Ovary (tissue), 7 donors: ENCODE measurements at regions not wholly inside any gene's neighbourhood (a gene's known extent, or its start where the extent isn't known, plus 50 kb on each side); places are given as distances from the start of the nearest gene placed in this dataset.

Source experiments
- DNase-seq, 5 donors: peaks; one replicate each; pipeline ENCODE4 v3.0.0-alpha.2; 2019 to 2020
- H3K27ac ChIP-seq, 2 donors: fragments of 200-600 bp; one replicate each; pipeline versions ENCODE4 v1.5.1 to v1.8.0; 2019 to 2022
- H3K27me3 ChIP-seq: fragments of 200-600 bp; one replicate; pipeline ENCODE4 v1.8.0; 2022
- H3K36me3 ChIP-seq: fragments of 200-600 bp; sonication (generic); one replicate; pipeline ENCODE4 v1.5.1; 2019
- H3K4me1 ChIP-seq: one replicate; pipeline ENCODE4 v1.8.1; 2013; ENCODE audit warnings: mild to moderate bottlenecking, moderate library complexity; ENCODE audit not compliant: insufficient read depth
- H3K4me3 ChIP-seq: fragments of 200-600 bp; sonication (generic); one replicate; pipeline ENCODE4 v1.5.1; 2017
- H3K9me3 ChIP-seq, 2 donors: fragments of 200-600 bp in 1 of 2; sonication (generic) in 1 of 2; one replicate each; pipeline versions ENCODE4 v1.5.1 to v1.8.1; 2013 to 2019; ENCODE audit warnings: mild to moderate bottlenecking in 1 of 2, moderate library complexity in 1 of 2
- CTCF ChIP-seq, 3 donors: fragments of 450-650 bp in 2 of 3; fragments of 200-600 bp in 1 of 3; IDR thresholded peaks; one replicate each; pipeline versions ENCODE4 v1.5.1 to v1.8.0; 2016 to 2022; ENCODE audit warnings: antibody characterized with exemption in 3 of 3, mild to moderate bottlenecking in 1 of 3
- EP300 ChIP-seq: sonication (generic); formaldehyde crosslinking; IDR thresholded peaks from one replicate; pipeline ENCODE4 v1.6.1; 2017; ENCODE audit warnings: antibody characterized with exemption
- POLR2A ChIP-seq: fragments of 450-650 bp; IDR thresholded peaks from one replicate; pipeline ENCODE4 v1.6.1; 2017; ENCODE audit warnings: antibody characterized with exemption, mild to moderate bottlenecking, moderate library complexity
- WGBS, 3 donors: extraction: QIAGEN DNeasy Blood & Tissue Kit in 1 of 3; methylation state at CpG; one replicate each; pipeline versions ENCODE4 v1.1.5 to v1.1.7; 2013 to 2017; 5-methylcytosine and 5-hydroxymethylcytosine counted together
- intact Hi-C, 4 donors: fragments of 100-400 bp; cut with DNase I; formaldehyde crosslinking; loops; one replicate each; pipeline versions ENCODE4 v1.11.0 to v1.15.1; 2022 to 2023
- donor health status: DM: no; HTN: no; CAD: no; lungs with moderate emphysema.
- donor health status: DM: no; HTN: no; CAD: no.
- donor health status: Bipolar disorder and iron deficiency.
- donor health status: DM: no; HTN: no; CAD: no.
- donor health status: DM: yes; HTN: yes; CAD: no.

- DNase-seq, result no peak
- TF ChIP-seq POLR2A (no peak), EP300 (no peak), CTCF (IDR thresholded peaks at IDR 0.05) (no peak)
- H3K4me3 ChIP-seq, result no peak overlapping the region
- no peak overlapping the region for H3K27ac ChIP-seq
- intact Hi-C loops, result no loop called here
- no peaks in the 10 kb centered on the region for H3K9me3 ChIP-seq
- H3K36me3 ChIP-seq, result no peaks in the 10 kb centered on the region
- 88 to 96% (median 90%) methylated on average over 1 of the region's 1 CpG for WGBS, 3 donors
- H3K4me1 ChIP-seq, result peaks cover 5% of the 10 kb centered on the region
- H3K27me3 ChIP-seq, result no peaks in the 10 kb centered on the region
Observed at GRCh38 chr12:77497647-77498046, 333.0 kb upstream of the NAV3 start.

GRCh38 chr12:77496714-77497113 lies 334.0 kb upstream of the NAV3 start:
- Histone ChIP-seq H3K4me3 (no peak overlapping the region), H3K9me3 (no peaks in the 10 kb centered on the region), H3K36me3 (no peaks in the 10 kb centered on the region), H3K4me1 (peaks cover 10% of the 10 kb centered on the region), H3K27me3 (no peaks in the 10 kb centered on the region), H3K27ac (no peak overlapping the region)
- DNase-seq, result no peak
- WGBS, 3 donors, result 91 to 94% (median 93%) methylated on average over 5 of the region's 5 CpGs
- TF ChIP-seq POLR2A, result no peak
- no peak for TF ChIP-seq CTCF (IDR thresholded peaks at IDR 0.05)
- TF ChIP-seq EP300, result no peak
- intact Hi-C loops, result no loop called here

GRCh38 chr12:77494296-77494695 lies 336.4 kb upstream of the NAV3 start:
- Histone ChIP-seq H3K36me3 (no peaks in the 10 kb centered on the region), H3K27ac (no peak overlapping the region), H3K4me3 (no peak overlapping the region), H3K4me1 (peaks cover 12% of the 10 kb centered on the region), H3K9me3 (no peaks in the 10 kb centered on the region), H3K27me3 (no peaks in the 10 kb centered on the region)
- WGBS, 3 donors, result 64 to 97% (median 91%) methylated on average over 3 of the region's 3 CpGs
- TF ChIP-seq EP300, result no peak
- no peak for TF ChIP-seq CTCF (IDR thresholded peaks at IDR 0.05)
- no peak for TF ChIP-seq POLR2A
- no peak for DNase-seq
- intact Hi-C loops, result no loop called here

- H3K27me3 ChIP-seq, result no peaks in the 10 kb centered on the region
- H3K9me3 ChIP-seq, result no peaks in the 10 kb centered on the region
- H3K4me3 ChIP-seq, result no peak overlapping the region
- no peak overlapping the region for H3K27ac ChIP-seq
- WGBS, 3 donors, result 78 to 80% (median 79%) methylated on average over 5 of the region's 5 CpGs
- intact Hi-C loops, result no loop called here
- H3K4me1 ChIP-seq, result peaks cover 12% of the 10 kb centered on the region
- DNase-seq, result no peak
- no peak for TF ChIP-seq CTCF (IDR thresholded peaks at IDR 0.05)
- TF ChIP-seq EP300, result no peak
- no peak for TF ChIP-seq POLR2A
- H3K36me3 ChIP-seq, result no peaks in the 10 kb centered on the region
Observed at GRCh38 chr12:77493302-77494168, 337.2 kb upstream of the NAV3 start.
